M059J (cell line): ENCODE measurements at regions not wholly inside any gene's neighbourhood (a gene's known extent, or its start where the extent isn't known, plus 50 kb on each side); places are given as distances from the start of the nearest gene placed in this dataset.
"Not testable (repeated sequence)": the region's sequence is repeated elsewhere in the genome, so short reads cannot be mapped to it uniquely, and the experiment has no call there.

Experiments used
- DNase-seq: peaks from one replicate; pipeline ENCODE4 v3.0.0-alpha.2; 2012; ENCODE audit warnings: low read depth

- DNase-seq = no peak
These were observed 101.0 kb upstream of the CHD6 start for GRCh38 chr20:41719151-41719550.

GRCh38 chr20:41717483-41717882, 99.3 kb upstream of the CHD6 start:
- DNase-seq = no peak

- DNase-seq = no peak
These were observed 98.7 kb upstream of the CHD6 start for GRCh38 chr20:41716911-41717310.

DNA sequence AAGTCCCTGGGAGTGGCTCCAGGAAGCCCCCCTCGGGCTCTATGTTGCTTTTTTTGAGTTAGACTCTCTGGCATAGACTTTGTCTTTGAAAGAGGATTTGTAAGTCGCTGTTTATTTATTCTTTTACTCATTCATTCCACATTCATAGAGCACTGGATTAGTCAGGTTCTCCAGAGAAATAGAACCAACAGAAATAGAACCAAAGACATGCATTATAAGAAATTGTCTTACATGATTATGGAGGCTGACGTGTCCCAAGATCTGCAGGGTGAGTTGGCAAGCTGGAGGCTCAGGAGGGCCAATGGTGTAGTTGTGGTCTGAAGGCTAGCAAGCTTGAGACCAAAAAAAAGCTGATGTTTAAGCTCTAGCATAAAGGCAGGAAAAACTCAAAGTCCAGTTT, 98.3 kb upstream of the CHD6 start:
- DNase-seq = peak; percentile 25

- no peak for DNase-seq
These were observed 97.3 kb upstream of the CHD6 start for GRCh38 chr20:41715526-41715925.

DNA sequence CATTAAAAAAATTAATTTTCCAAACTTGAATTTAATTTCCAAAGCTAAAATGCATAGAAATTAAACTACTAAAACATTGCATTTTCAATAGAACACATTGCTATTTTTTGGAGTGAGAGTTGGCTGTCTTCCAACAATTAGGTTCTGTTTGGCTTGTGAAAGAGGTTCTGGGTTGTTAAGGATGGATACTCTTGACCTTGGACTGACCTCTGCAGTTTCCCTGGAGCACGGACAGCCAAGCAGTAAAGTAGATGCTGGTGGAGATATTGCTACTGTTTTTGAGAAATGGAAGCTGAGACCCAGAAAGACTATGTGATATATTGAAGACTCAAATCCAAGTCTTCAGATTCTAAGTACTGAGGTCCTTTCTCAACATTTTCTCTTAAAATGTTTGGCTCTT, 95.9 kb upstream of the CHD6 start:
- DNase-seq = no peak

GRCh38 chr20:41704896-41705295, 86.7 kb upstream of the CHD6 start:
- no peak for DNase-seq

- DNase-seq = no peak
These were observed 84.5 kb upstream of the CHD6 start for GRCh38 chr20:41702647-41703046.

- DNase-seq = no peak
These were observed 83.6 kb upstream of the CHD6 start for GRCh38 chr20:41701588-41702348.

DNA sequence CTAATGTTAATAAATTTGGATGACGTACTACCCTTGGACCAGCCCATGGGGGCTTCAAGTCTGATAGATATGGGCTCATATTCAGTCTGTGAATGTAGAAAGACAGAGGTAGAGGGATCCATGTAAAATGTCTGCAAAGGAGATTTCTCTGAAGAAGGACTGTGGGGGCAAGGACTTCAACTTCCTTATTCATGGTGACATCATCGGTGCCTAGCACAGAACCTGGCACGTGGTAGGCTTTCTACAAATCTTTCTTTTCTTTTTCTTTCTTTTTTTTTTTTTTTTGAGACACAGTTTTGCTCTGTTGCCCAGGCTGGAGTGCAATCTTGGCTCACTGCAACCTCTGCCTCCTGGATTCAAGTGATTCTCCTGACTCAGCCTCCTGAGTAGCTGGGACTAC, 81.5 kb upstream of the CHD6 start:
- DNase-seq = not testable (repeated sequence)

- DNase-seq = peak; percentile 50
These were observed 79.8 kb upstream of the CHD6 start for GRCh38 chr20:41697861-41698559.

- DNase-seq = peak; percentile 18
These were observed 78.3 kb upstream of the CHD6 start for GRCh38 chr20:41696428-41696827.

DNA sequence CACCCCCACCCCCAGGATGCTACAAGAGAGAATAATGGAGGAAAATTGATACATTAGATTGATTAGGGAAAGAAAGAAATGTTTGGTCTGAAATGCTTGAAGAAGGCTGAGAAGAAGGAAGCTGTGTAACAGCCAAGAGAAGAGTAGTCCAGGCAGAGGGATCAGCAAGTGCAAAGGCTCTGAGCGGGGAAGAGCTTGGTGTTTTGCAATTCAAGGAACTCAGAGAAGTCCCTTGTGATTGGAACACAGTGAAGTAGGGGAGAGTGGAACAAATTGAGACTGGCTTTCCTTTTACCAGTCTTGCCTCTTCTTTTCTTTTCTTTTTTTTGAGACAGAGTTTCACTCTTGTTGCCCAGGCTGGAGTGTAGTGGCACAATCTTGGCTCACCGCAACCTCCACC, 76.6 kb upstream of the CHD6 start:
- no peak for DNase-seq

GRCh38 chr20:41693136-41693979, 75.2 kb upstream of the CHD6 start:
- DNase-seq = peak; percentile 88

- DNase-seq = peak; percentile 84
These were observed 74.4 kb upstream of the CHD6 start for GRCh38 chr20:41692479-41693135.

GRCh38 chr20:41691443-41691842, 73.3 kb upstream of the CHD6 start:
- DNase-seq = no peak

GRCh38 chr20:41690702-41691101, 72.5 kb upstream of the CHD6 start:
- DNase-seq = no peak

DNA sequence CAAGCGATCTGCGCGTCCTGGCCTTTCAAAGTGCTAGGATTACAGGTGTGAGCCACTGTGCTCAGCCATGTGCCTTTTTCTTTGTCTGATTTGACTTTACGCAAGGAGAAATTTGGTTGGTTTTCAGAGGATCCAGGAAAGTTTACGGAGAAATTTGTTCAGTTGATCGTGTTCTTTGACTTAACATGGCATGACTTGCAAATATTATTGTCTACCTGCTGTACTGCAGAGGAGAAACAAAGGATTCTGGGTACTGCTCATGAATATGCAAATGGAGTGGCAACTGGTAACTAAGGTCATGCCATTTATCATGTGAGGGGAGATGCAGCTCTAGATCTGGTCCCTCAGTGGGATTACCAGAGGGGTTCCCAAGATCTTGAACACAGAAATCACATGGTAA, 68.8 kb upstream of the CHD6 start:
- no peak for DNase-seq

DNA sequence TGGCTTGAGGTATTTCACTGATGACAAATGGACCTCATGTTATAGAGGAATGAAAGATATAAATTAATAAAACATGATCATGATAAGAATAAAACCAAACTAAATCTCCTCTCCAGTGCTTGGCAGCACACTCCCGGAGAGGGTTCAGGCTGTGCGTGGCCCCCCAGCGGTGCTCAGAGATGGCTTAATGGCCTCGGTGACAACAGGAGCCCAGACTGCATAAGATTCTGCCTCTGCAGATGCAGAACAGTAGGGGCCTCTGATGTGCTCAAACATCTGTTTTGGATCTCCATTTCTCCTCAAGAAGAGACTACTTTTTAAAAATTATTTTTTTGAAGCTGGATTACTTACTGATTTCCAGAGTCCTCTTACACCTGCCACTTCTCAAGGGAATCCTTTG, 67.0 kb upstream of the CHD6 start:
- DNase-seq = not testable (repeated sequence)

- DNase-seq = no peak
These were observed 60.6 kb upstream of the CHD6 start for GRCh38 chr20:41678799-41679198.

GRCh38 chr20:41672282-41672681, 54.1 kb upstream of the CHD6 start:
- DNase-seq = no peak

DNA sequence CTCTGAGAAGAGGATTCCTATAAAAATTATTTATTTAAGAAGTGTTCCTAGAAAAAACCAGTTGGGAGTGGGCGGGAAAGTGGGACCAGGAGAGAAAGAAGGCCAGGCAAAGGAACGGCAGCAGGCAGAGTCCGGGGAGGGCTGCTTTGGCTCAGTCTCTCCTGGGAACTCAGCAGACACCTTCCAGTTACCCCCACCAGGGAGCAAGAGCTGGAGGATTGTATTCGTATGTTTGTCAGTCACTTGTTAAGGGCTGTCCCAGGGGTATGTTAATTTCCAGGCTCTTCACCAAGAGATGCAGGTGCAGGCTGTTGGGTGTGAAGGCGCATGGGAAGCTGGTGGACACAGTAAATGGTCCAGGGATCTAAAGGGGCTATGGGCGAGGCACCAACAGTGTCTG, 53.0 kb upstream of the CHD6 start:
- no peak for DNase-seq
